ENCODE measurements at regions not wholly inside any gene's neighbourhood (a gene's known extent, or its start where the extent isn't known, plus 50 kb on each side); places are given as distances from the start of the nearest gene placed in this dataset.

GRCh38 chr18:78716022-78716421, 263.6 kb upstream of the SALL3 start:
- TF ChIP-seq EZH2 (IDR thresholded peaks at IDR 0.05; ENCODE audit: insufficient read depth, poor library complexity, severe bottlenecking) (no peak), EZH2phosphoT487 (IDR thresholded peaks at IDR 0.05; ENCODE audit: insufficient read depth, low read depth) (no peak)
